ENCODE measurements at regions not wholly inside any gene's neighbourhood (a gene's known extent, or its start where the extent isn't known, plus 50 kb on each side); places are given as distances from the start of the nearest gene placed in this dataset.

- 73 to 79% methylated on average over 4 of the region's 4 CpGs for WGBS, 2 donors
- no peak for DNase-seq
- no peaks in the 10 kb centered on the region for H3K4me1 ChIP-seq
- no peaks in the 10 kb centered on the region for H3K27me3 ChIP-seq
- H3K4me3 ChIP-seq, result no peak overlapping the region
- TF ChIP-seq EP300 (IDR thresholded peaks at IDR 0.05) (no peak), POLR2A (IDR thresholded peaks at IDR 0.05) (no peak), POLR2AphosphoS5 (IDR thresholded peaks at IDR 0.05) (no peak), CTCF (IDR thresholded peaks at IDR 0.05) (no peak)
- no peaks in the 10 kb centered on the region for H3K36me3 ChIP-seq
- intact Hi-C loops (cut with DNase I), result no loop called here
- no peak overlapping the region for H3K27ac ChIP-seq
- no peaks in the 10 kb centered on the region for H3K9me3 ChIP-seq
These were observed 171.0 kb upstream of the FREM1 start for GRCh38 chr9:15081021-15081753.

- Histone ChIP-seq H3K4me1 (no peaks in the 10 kb centered on the region), H3K36me3 (no peaks in the 10 kb centered on the region), H3K9me3 (no peaks in the 10 kb centered on the region), H3K27me3 (no peaks in the 10 kb centered on the region), H3K4me3 (no peak overlapping the region), H3K27ac (no peak overlapping the region)
- intact Hi-C loops (cut with DNase I), result no loop called here
- no peak for DNase-seq
- TF ChIP-seq EP300 (IDR thresholded peaks at IDR 0.05) (no peak), POLR2AphosphoS5 (IDR thresholded peaks at IDR 0.05) (no peak), CTCF (IDR thresholded peaks at IDR 0.05) (no peak), POLR2A (IDR thresholded peaks at IDR 0.05) (no peak)
- WGBS, 2 donors, result 62% methylated on average over 3 of the region's 3 CpGs
These were observed 170.2 kb upstream of the FREM1 start for GRCh38 chr9:15080401-15080800.

DNA sequence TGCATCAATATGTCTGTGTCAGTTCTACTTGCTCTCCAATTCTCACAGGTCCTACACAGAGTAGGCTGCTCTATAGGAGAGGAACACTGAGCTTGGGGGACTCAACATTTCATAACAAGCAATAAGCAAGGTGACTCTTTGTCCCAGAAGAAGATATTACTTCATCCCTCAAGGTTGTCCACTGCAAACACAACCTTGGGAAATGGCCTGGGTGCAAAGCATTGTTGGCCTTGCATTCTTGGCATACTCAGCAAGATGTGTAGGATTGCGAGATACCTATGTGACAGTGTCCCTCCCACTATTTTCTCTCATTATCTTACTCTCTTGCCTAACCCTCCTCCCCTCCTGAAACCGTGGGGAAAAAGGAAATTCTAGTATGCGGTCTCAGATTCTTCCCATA lies 169.8 kb upstream of the FREM1 start:
- 69 to 76% methylated on average over 3 of the region's 3 CpGs for WGBS, 2 donors
- Histone ChIP-seq H3K4me3 (no peak overlapping the region), H3K27me3 (no peaks in the 10 kb centered on the region), H3K27ac (no peak overlapping the region), H3K36me3 (no peaks in the 10 kb centered on the region), H3K4me1 (no peaks in the 10 kb centered on the region), H3K9me3 (no peaks in the 10 kb centered on the region)
- DNase-seq, result no peak
- intact Hi-C loops (cut with DNase I), result no loop called here
- TF ChIP-seq POLR2A (IDR thresholded peaks at IDR 0.05) (no peak), POLR2AphosphoS5 (IDR thresholded peaks at IDR 0.05) (no peak), CTCF (IDR thresholded peaks at IDR 0.05) (no peak), EP300 (IDR thresholded peaks at IDR 0.05) (no peak)

DNA sequence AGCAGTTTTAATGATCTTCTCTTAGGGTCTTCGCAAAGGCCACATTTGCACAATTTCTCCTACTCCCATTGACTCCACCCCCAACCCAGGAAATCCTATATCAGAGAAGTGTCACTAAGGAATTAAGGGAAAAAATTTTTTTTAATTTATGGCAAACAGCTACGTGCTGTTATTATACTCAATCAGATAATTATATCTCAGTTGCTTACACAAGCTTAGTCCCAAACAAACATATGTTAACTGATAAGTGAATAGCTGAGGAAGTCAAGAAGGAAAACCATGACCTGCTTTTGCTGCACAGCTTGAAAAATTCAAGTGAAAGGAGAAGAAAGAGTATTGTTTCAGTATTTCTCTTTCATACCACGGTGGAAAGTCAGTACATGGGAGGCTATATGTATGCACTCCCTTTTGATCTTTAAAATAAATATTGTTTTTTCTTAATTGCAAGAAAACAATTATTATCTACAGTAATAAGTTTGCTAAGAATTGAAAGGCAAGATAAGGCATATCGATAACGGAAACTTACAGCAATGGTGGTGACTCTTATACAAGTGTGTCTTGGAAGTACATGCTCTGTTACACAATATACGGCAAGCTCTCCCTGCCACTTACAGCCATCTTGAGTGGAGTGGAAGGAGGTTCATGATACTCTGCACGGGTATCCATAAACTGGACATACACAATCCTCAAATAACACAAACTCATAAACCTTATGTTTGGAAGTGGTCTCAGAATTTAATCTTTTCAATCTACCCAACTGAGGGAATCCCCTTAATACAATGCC lies 167.9 kb upstream of the FREM1 start:
- no peak overlapping the region for H3K27ac ChIP-seq
- no peaks in the 10 kb centered on the region for H3K4me1 ChIP-seq
- TF ChIP-seq CTCF (IDR thresholded peaks at IDR 0.05) (no peak), POLR2AphosphoS5 (IDR thresholded peaks at IDR 0.05) (no peak), EP300 (IDR thresholded peaks at IDR 0.05) (no peak), POLR2A (IDR thresholded peaks at IDR 0.05) (no peak)
- no peak for DNase-seq
- no peaks in the 10 kb centered on the region for H3K27me3 ChIP-seq
- H3K36me3 ChIP-seq, result no peaks in the 10 kb centered on the region
- WGBS, 2 donors, result 68 to 77% methylated on average over 7 of the region's 7 CpGs
- intact Hi-C loops (cut with DNase I), result no loop called here
- H3K9me3 ChIP-seq, result no peaks in the 10 kb centered on the region
- H3K4me3 ChIP-seq, result no peak overlapping the region

All from sigmoid colon (tissue), 6 donors.